HFF-Myc (cell line): ENCODE measurements at regions not wholly inside any gene's neighbourhood (a gene's known extent, or its start where the extent isn't known, plus 50 kb on each side); places are given as distances from the start of the nearest gene placed in this dataset.

ENCODE experiments used
- DNase-seq: peaks from one replicate; pipeline ENCODE4 v3.0.0-alpha.2; 2011; ENCODE audit warnings: low read depth; ENCODE audit errors: extremely low read depth
- H3K4me3 ChIP-seq: replicated peaks from 2 replicates; pipeline ENCODE4 v1.5.1; 2011; ENCODE audit warnings: low read depth, mild to moderate bottlenecking, control low read depth, low read length
- TF ChIP-seq, protein P1 (sequence below): IDR thresholded peaks from 2 replicates; pipeline ENCODE4 v1.5.1; 2012; ENCODE audit warnings: mild to moderate bottlenecking, low read depth, low read length, control low read depth; ENCODE audit errors: missing control alignments

DNA sequence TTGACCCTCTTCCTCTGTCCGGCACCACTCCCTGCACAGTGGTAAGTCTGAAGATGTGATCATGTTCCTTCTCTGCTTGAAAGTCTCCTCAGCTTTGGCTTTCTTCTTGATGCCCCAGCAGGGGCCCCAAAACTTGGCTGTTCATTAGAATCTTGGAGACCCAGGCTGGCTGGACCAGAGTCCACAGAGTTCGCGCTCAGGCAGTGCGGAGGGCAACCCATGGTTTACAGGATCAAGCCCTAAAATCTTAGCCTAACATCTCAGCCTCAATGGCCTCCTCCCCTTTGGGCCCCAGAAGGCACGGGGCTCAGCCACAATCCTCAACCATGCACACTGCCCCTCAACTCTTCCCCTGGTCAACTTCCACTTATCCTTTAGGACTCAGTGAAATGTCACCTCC lies 72.9 kb upstream of the GTSF1L start:
- no peak overlapping the region for H3K4me3 ChIP-seq
- DNase-seq = no peak
- TF ChIP-seq, protein P1, sequence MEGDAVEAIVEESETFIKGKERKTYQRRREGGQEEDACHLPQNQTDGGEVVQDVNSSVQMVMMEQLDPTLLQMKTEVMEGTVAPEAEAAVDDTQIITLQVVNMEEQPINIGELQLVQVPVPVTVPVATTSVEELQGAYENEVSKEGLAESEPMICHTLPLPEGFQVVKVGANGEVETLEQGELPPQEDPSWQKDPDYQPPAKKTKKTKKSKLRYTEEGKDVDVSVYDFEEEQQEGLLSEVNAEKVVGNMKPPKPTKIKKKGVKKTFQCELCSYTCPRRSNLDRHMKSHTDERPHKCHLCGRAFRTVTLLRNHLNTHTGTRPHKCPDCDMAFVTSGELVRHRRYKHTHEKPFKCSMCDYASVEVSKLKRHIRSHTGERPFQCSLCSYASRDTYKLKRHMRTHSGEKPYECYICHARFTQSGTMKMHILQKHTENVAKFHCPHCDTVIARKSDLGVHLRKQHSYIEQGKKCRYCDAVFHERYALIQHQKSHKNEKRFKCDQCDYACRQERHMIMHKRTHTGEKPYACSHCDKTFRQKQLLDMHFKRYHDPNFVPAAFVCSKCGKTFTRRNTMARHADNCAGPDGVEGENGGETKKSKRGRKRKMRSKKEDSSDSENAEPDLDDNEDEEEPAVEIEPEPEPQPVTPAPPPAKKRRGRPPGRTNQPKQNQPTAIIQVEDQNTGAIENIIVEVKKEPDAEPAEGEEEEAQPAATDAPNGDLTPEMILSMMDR = no peak

DNA sequence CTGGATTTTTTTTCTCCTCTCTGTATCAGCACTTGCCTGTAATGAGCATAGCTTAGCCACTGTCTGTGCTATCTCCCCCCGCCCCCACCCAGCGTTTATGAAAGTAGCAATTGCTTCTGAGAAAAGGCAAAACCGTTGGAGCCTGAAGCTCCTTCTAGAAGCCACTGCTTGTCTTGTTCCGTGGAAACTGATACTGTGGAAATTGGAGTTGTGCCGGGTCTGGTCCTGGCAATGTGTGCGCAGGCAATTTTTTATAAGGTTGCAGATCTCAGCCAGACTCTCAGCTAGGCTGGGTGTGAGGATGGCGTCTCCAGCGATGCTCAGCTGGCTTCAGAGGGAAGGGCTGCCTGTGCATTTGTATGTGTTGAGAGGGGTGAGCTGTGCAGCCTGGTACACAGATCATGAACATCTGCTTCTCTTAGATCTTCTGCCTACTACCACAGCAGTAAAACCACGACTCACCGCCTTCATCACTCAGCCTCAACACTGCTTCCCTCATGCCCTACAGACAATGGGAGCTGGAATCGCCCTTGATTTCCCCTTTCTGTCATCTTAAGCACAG lies 72.4 kb upstream of the GTSF1L start:
- TF ChIP-seq, protein P1 = no peak
- no peak for DNase-seq
- no peak overlapping the region for H3K4me3 ChIP-seq

DNA sequence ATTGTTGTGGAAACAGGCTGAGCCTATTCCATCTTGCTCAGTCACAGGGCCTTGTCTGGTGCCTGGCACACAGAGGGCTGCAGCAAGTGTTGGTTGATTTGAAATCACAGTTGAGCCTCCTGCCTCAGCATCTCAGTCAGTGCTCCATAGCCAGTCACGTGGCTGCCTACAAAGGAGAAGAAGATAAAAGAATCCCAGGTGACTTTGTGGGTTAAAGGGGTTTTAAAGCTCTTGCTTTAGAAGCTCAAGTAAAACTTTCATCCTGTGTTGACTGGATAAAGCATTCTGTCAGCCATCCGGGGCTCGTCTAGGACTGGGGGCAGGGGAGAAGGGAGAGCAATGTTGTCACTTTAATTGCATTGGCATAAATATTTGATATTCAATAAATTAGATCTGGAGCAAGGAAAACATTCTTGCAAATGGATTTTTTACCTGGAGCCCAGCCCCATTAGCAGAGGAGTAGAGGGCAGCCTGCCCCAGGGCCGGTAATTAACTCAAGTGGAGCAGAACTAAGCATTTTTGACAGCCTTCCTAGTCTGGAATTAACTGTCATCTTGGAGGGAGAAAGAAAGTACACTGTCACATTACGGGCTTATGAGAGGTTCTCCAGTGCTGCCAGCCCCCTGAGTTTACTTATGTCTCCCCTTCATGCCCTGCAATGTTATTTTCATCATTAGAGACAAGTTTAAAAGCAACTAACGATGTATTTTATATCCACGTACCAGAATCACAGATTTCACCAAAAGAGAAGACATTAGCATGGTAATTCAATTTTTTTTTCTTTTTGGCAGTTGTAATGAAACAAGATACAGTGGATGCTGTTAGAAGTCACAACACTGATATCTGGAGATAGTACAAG lies 71.7 kb upstream of the GTSF1L start:
- TF ChIP-seq, protein P1 = no peak
- no peak for DNase-seq
- H3K4me3 ChIP-seq = no peak overlapping the region

DNA sequence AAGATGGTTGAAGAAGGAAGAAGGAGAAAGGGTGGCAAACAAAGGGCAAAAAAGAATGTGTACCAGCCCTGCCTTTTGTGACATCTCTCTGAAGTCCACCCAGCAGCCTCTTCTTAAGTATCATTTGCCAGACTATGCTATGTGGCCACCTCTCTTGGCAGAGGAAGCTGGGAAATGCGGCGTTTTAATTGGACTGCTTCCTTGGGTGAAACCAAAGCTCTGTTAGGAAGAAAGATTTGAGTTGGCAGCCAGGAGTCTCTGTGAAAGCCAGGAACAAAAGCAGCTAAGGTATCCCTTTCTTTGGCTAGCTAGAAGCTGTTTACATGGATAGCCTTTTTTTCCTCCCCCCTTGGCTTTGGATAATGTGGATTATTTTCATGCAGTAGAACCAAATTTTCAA lies 67.5 kb upstream of the GTSF1L start:
- DNase-seq = no peak
- TF ChIP-seq, protein P1 = no peak
- no peak overlapping the region for H3K4me3 ChIP-seq

DNA sequence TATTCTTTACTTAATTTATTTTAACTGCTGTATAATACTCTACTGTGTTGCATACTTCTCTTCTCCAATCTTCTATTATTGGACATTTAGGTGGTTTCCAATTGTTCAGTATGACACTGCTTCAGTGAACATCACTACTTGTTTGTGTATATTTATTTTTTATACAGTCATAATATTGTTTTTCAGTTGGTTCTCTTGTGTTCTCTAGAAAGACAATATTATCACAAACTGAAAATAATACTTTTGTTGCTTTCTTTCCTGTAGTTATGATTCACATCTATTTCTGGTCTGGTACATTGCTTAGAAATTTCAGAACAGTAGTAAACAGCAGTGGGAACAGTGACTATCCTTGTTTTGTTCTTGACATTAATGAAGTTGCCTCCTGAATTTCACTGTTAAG lies 62.8 kb upstream of the GTSF1L start:
- DNase-seq = no peak
- H3K4me3 ChIP-seq = no peak overlapping the region
- TF ChIP-seq, protein P1 = no peak

DNA sequence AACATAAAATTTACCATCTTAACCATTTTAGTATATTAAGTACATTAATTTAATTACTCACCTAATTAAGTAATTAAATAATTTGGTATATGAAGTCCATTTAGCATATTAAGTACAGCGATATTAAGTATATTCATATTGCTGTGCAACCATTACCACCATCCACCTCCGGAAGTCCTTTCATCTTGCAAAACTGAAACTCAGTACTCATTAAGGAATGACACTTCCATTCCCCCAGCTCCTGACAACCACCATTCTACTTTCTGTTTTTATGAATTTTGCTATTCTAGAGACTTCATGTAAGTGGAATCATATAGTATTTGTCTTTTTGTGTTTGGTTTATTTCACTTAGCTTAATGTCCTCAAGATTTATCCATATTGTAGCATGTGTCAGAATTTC lies 61.1 kb upstream of the GTSF1L start:
- no peak overlapping the region for H3K4me3 ChIP-seq
- no peak for DNase-seq
- TF ChIP-seq, protein P1 = no peak

DNA sequence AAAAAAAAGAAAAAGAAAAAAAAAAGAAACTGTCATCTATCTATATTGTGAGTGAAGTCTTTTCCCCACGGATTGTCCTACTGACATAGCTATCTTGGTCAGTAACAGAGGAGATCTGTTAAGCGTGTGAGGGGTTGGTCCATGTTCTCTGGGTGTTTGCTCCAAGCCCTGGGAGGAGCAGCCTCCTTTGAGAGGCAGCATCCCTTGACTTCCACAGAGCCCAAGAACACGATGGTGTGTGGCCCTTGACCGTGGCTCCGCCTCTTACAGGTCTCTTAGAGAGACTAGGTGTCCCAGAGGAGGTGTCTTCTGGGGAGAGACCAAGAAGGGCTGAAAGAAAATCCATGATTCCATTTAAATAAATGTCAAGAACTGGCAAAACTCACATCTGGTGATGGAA lies 60.1 kb upstream of the GTSF1L start:
- H3K4me3 ChIP-seq = no peak overlapping the region
- TF ChIP-seq, protein P1 = no peak
- DNase-seq = no peak
